Naive thymus-derived CD4-positive, alpha-beta T cell (primary cell): ENCODE measurements at regions not wholly inside any gene's neighbourhood (a gene's known extent, or its start where the extent isn't known, plus 50 kb on each side); places are given as distances from the start of the nearest gene placed in this dataset.

ENCODE experiments used
- ATAC-seq: fragments of 150-1000 bp; cut with Tn5 transposase; 2 replicates; pipeline ENCODE4 v1.10.0; 2021; ENCODE audit warnings: mild to moderate bottlenecking, moderate library complexity
- CTCF ChIA-PET: fragments of 350-600 bp; sonication (Branson Sonifier 250); formaldehyde crosslinking; loops from one replicate; lab custom pipeline; 2021; ENCODE audit warnings: antibody characterized with exemption; lab: Charles Lee
- POLR2A ChIA-PET: fragments of 350-600 bp; sonication (Branson Sonifier 250); formaldehyde crosslinking; loops from one replicate; lab custom pipeline; 2021; ENCODE audit warnings: antibody characterized with exemption, inconsistent platforms; lab: Charles Lee
- DNase-seq, 9 donors: peaks; one replicate each; pipeline versions ENCODE4 v3.0.0 to v3.0.0-alpha.2; 2020 to 2022; ENCODE audit warnings: mixed read lengths in 1 of 9
- H3K27ac ChIP-seq: one replicate; pipeline ENCODE4 v1.7.0; 2013; ENCODE audit warnings: mild to moderate bottlenecking, low read depth, low read length, moderate library complexity
- H3K27me3 ChIP-seq, 2 donors: one replicate each; pipeline ENCODE4 v1.7.0; 2013; ENCODE audit warnings: low read length in 2 of 2, mild to moderate bottlenecking in 2 of 2, moderate library complexity in 2 of 2; ENCODE audit not compliant: control insufficient read depth in 2 of 2, insufficient read depth in 2 of 2
- H3K36me3 ChIP-seq, 3 experiments: 1 replicate in 2 of 3; 2 replicates in 1 of 3; pipeline ENCODE4 v1.7.0; 2013; ENCODE audit warnings: low read length in 3 of 3, mild to moderate bottlenecking in 3 of 3, moderate library complexity in 1 of 3; ENCODE audit not compliant: insufficient read depth in 3 of 3, control insufficient read depth in 2 of 3
- H3K4me1 ChIP-seq, 2 donors: one replicate each; pipeline ENCODE4 v1.7.0; 2013; ENCODE audit warnings: low read length in 2 of 2, mild to moderate bottlenecking in 2 of 2, moderate library complexity in 1 of 2; ENCODE audit not compliant: control insufficient read depth in 2 of 2, insufficient read depth in 2 of 2
- H3K4me3 ChIP-seq: 2 replicates; pipeline ENCODE4 v1.7.0; 2013; ENCODE audit warnings: mild to moderate bottlenecking, low read length
- H3K9me3 ChIP-seq, 3 experiments: 1 replicate in 2 of 3; 2 replicates in 1 of 3; pipeline ENCODE4 v1.7.0; 2013; ENCODE audit warnings: low read length in 3 of 3; ENCODE audit not compliant: control insufficient read depth in 2 of 3
- H3K27ac Mint-ChIP-seq, 9 donors: one replicate each; pipeline ENCODE4 v1.8.0; 2020 to 2022; ENCODE audit warnings: mixed read lengths in 9 of 9, mild to moderate bottlenecking in 8 of 9, moderate library complexity in 5 of 9, inconsistent platforms in 2 of 9
- H3K27me3 Mint-ChIP-seq, 5 donors: one replicate each; pipeline ENCODE4 v1.8.0; 2021 to 2022; ENCODE audit warnings: mixed read lengths in 5 of 5, mild to moderate bottlenecking in 1 of 5
- H3K36me3 Mint-ChIP-seq, 5 donors: one replicate each; pipeline ENCODE4 v1.8.0; 2020 to 2022; ENCODE audit warnings: mixed read lengths in 5 of 5, mild to moderate bottlenecking in 3 of 5, inconsistent platforms in 1 of 5
- H3K4me1 Mint-ChIP-seq, 7 donors: one replicate each; pipeline ENCODE4 v1.8.0; 2020 to 2022; ENCODE audit warnings: mixed read lengths in 7 of 7, mild to moderate bottlenecking in 3 of 7, inconsistent platforms in 1 of 7
- H3K4me3 Mint-ChIP-seq, 10 donors: one replicate each; pipeline ENCODE4 v1.8.0; 2020 to 2022; ENCODE audit warnings: mild to moderate bottlenecking in 10 of 10, mixed read lengths in 10 of 10, moderate library complexity in 6 of 10, inconsistent platforms in 2 of 10
- H3K9me3 Mint-ChIP-seq, 11 donors: one replicate each; pipeline ENCODE4 v1.8.0; 2020 to 2022; ENCODE audit warnings: mixed read lengths in 11 of 11, mild to moderate bottlenecking in 4 of 11, inconsistent platforms in 1 of 11, moderate library complexity in 1 of 11
- intact Hi-C, 2 donors: fragments of 100-400 bp; cut with micrococcal nuclease; formaldehyde crosslinking; loops; one replicate each; pipeline ENCODE4 v1.15.1; 2023

- Mint-ChIP-seq H3K27ac (no peak overlapping the region), H3K27me3 (peaks cover 0 to 23% (median 10%) of the 10 kb centered on the region in 5 donors), H3K4me3 (no peak overlapping the region), H3K36me3 (no peaks in the 10 kb centered on the region), H3K9me3 (peaks cover 0 to 2% (median 0%) of the 10 kb centered on the region in 11 donors), H3K4me1 (no peaks in the 10 kb centered on the region)
- Histone ChIP-seq H3K27ac (no peak overlapping the region), H3K27me3 (no peaks in the 10 kb centered on the region), H3K4me3 (no peak overlapping the region), H3K4me1 (no peaks in the 10 kb centered on the region), H3K9me3 (no peaks in the 10 kb centered on the region), H3K36me3 (no peaks in the 10 kb centered on the region)
- POLR2A ChIA-PET = no interaction called here
- no peak for DNase-seq
- CTCF ChIA-PET = no interaction called here
- intact Hi-C loops = no loop called here
- no peak for ATAC-seq
These were observed 82.2 kb upstream of the CDH4 start for GRCh38 chr20:61169874-61170273.

GRCh38 chr20:61170496-61171320 lies 81.4 kb upstream of the CDH4 start:
- Mint-ChIP-seq H3K4me1 (no peaks in the 10 kb centered on the region), H3K9me3 (peaks cover 0 to 2% (median 0%) of the 10 kb centered on the region in 11 donors), H3K27ac (no peak overlapping the region), H3K4me3 (no peak overlapping the region), H3K27me3 (peaks cover 0 to 23% (median 10%) of the 10 kb centered on the region in 5 donors), H3K36me3 (no peaks in the 10 kb centered on the region)
- no peaks in the 10 kb centered on the region for H3K9me3 ChIP-seq
- intact Hi-C loops = no loop called here
- H3K27me3 ChIP-seq = no peaks in the 10 kb centered on the region
- ATAC-seq (no peak), DNase-seq (no peak)
- CTCF ChIA-PET = no interaction called here
- H3K36me3 ChIP-seq = no peaks in the 10 kb centered on the region
- no peak overlapping the region for H3K27ac ChIP-seq
- no peak overlapping the region for H3K4me3 ChIP-seq
- POLR2A ChIA-PET = no interaction called here
- no peaks in the 10 kb centered on the region for H3K4me1 ChIP-seq

- ATAC-seq = no peak
- Histone ChIP-seq H3K36me3 (no peaks in the 10 kb centered on the region), H3K27me3 (no peaks in the 10 kb centered on the region), H3K4me3 (no peak overlapping the region), H3K27ac (no peak overlapping the region), H3K9me3 (no peaks in the 10 kb centered on the region), H3K4me1 (no peaks in the 10 kb centered on the region)
- intact Hi-C loops = no loop called here
- H3K9me3 Mint-ChIP-seq = no peaks in the 10 kb centered on the region
- no peak for DNase-seq
- POLR2A ChIA-PET = no interaction called here
- H3K27ac Mint-ChIP-seq = no peak overlapping the region
- H3K4me1 Mint-ChIP-seq = no peaks in the 10 kb centered on the region
- H3K27me3 Mint-ChIP-seq = peaks cover 0 to 8% (median 0%) of the 10 kb centered on the region in 5 donors
- H3K36me3 Mint-ChIP-seq = no peaks in the 10 kb centered on the region
- CTCF ChIA-PET = no interaction called here
- H3K4me3 Mint-ChIP-seq = no peak overlapping the region
These were observed 78.8 kb upstream of the CDH4 start for GRCh38 chr20:61173267-61173666.

GRCh38 chr20:61173961-61174725 lies 77.9 kb upstream of the CDH4 start:
- Mint-ChIP-seq H3K9me3 (no peaks in the 10 kb centered on the region), H3K27me3 (peaks cover 0 to 7% (median 0%) of the 10 kb centered on the region in 5 donors), H3K4me1 (no peaks in the 10 kb centered on the region), H3K36me3 (no peaks in the 10 kb centered on the region), H3K4me3 (no peak overlapping the region), H3K27ac (no peak overlapping the region)
- no peaks in the 10 kb centered on the region for H3K27me3 ChIP-seq
- ChIA-PET CTCF (no interaction called here), POLR2A (no interaction called here)
- H3K4me3 ChIP-seq = no peak overlapping the region
- ATAC-seq (no peak), DNase-seq (no peak)
- intact Hi-C loops = no loop called here
- no peaks in the 10 kb centered on the region for H3K4me1 ChIP-seq
- no peaks in the 10 kb centered on the region for H3K36me3 ChIP-seq
- no peak overlapping the region for H3K27ac ChIP-seq
- H3K9me3 ChIP-seq = no peaks in the 10 kb centered on the region

- no peaks in the 10 kb centered on the region for H3K4me1 Mint-ChIP-seq
- Histone ChIP-seq H3K9me3 (no peaks in the 10 kb centered on the region), H3K36me3 (no peaks in the 10 kb centered on the region), H3K27ac (no peak overlapping the region), H3K4me1 (no peaks in the 10 kb centered on the region), H3K4me3 (no peak overlapping the region), H3K27me3 (no peaks in the 10 kb centered on the region)
- ChIA-PET POLR2A (no interaction called here), CTCF (interaction anchor here (1.4 kb wide), 1 partner anchor 9 kb away, joined by 3 read pairs; no protein-coding TSS in a partner anchor)
- H3K27ac Mint-ChIP-seq = no peak overlapping the region
- DNase-seq = no peak
- no peak for ATAC-seq
- H3K27me3 Mint-ChIP-seq = no peaks in the 10 kb centered on the region
- no peak overlapping the region for H3K4me3 Mint-ChIP-seq
- peaks cover 0 to 2% (median 0%) of the 10 kb centered on the region in 11 donors for H3K9me3 Mint-ChIP-seq
- H3K36me3 Mint-ChIP-seq = no peaks in the 10 kb centered on the region
- intact Hi-C loops = no loop called here
These were observed 75.2 kb upstream of the CDH4 start for GRCh38 chr20:61176874-61177273.

- no peak overlapping the region for H3K27ac ChIP-seq
- no peak overlapping the region for H3K4me3 ChIP-seq
- no peaks in the 10 kb centered on the region for H3K36me3 Mint-ChIP-seq
- intact Hi-C loops = no loop called here
- no peak overlapping the region for H3K27ac Mint-ChIP-seq
- ATAC-seq = no peak
- POLR2A ChIA-PET = no interaction called here
- CTCF ChIA-PET = no interaction called here
- H3K4me3 Mint-ChIP-seq = no peak overlapping the region
- H3K9me3 ChIP-seq = no peaks in the 10 kb centered on the region
- no peak for DNase-seq
- peaks cover 0 to 2% (median 0%) of the 10 kb centered on the region in 11 donors for H3K9me3 Mint-ChIP-seq
- H3K4me1 Mint-ChIP-seq = no peaks in the 10 kb centered on the region
- no peaks in the 10 kb centered on the region for H3K36me3 ChIP-seq
- H3K27me3 Mint-ChIP-seq = no peaks in the 10 kb centered on the region
- no peaks in the 10 kb centered on the region for H3K27me3 ChIP-seq
- no peaks in the 10 kb centered on the region for H3K4me1 ChIP-seq
These were observed 73.5 kb upstream of the CDH4 start for GRCh38 chr20:61178551-61179071.
